ENCODE measurements at regions not wholly inside any gene's neighbourhood (a gene's known extent, or its start where the extent isn't known, plus 50 kb on each side); places are given as distances from the start of the nearest gene placed in this dataset.

DNA sequence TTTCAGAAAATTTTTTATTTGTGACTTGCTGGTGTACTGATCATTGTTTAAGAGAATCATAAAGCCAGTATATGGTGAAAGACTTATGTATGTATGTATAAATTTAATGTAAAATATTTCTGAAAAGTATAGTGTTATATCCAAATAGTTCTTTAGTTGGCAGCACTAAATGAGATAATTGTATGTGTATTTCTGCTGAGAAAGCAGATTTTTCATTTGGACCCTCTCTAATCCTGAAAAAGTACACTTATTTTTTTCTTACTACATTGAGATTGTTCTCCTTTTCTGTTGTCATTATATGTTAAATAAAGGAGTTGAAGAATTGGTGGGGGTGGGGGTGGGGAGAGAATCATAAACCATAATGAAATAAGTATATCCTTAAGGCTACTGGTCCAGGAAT, 324.9 kb upstream of the SUCLG2 start:
- DNase-seq (ENCODE audit: extremely low spot score in 2 of 2), result no peak
- intact Hi-C loops (cut with DNase I), result no loop called here
- Histone ChIP-seq H3K27ac (no peak overlapping the region), H3K36me3 (no peaks in the 10 kb centered on the region), H3K4me1 (no peaks in the 10 kb centered on the region), H3K4me3 (no peak overlapping the region), H3K27me3 (no peaks in the 10 kb centered on the region), H3K9me3 (no peaks in the 10 kb centered on the region)
- TF ChIP-seq POLR2AphosphoS5 (IDR thresholded peaks at IDR 0.05; ENCODE audit: insufficient read depth in 1 of 2, low read depth in 1 of 2) (no peak), POLR2A (IDR thresholded peaks at IDR 0.05) (no peak)
- TF ChIP-seq, protein P1, sequence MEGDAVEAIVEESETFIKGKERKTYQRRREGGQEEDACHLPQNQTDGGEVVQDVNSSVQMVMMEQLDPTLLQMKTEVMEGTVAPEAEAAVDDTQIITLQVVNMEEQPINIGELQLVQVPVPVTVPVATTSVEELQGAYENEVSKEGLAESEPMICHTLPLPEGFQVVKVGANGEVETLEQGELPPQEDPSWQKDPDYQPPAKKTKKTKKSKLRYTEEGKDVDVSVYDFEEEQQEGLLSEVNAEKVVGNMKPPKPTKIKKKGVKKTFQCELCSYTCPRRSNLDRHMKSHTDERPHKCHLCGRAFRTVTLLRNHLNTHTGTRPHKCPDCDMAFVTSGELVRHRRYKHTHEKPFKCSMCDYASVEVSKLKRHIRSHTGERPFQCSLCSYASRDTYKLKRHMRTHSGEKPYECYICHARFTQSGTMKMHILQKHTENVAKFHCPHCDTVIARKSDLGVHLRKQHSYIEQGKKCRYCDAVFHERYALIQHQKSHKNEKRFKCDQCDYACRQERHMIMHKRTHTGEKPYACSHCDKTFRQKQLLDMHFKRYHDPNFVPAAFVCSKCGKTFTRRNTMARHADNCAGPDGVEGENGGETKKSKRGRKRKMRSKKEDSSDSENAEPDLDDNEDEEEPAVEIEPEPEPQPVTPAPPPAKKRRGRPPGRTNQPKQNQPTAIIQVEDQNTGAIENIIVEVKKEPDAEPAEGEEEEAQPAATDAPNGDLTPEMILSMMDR (IDR thresholded peaks at IDR 0.05), result no peak

DNA sequence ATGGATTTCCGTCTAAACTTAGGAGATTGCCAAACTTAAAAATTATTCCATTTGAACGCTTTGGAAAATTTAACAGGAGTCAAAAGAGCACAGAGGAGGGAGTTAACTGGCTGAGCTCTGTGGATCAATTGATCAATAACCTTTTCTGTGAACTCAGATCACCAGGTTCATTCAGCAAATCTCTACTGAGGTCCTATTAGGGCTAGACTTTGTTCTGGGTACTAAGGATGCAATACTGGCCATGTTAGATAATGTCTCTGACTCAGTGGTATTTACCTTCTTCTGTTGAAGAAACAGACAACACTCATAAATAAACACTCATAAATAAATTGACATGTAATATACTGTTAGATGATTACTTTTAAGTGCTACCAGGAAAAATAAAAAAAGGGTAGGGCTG, 323.4 kb upstream of the SUCLG2 start:
- Histone ChIP-seq H3K4me1 (no peaks in the 10 kb centered on the region), H3K9me3 (no peaks in the 10 kb centered on the region), H3K36me3 (no peaks in the 10 kb centered on the region), H3K27ac (no peak overlapping the region), H3K4me3 (no peak overlapping the region), H3K27me3 (no peaks in the 10 kb centered on the region)
- intact Hi-C loops (cut with DNase I), result no loop called here
- no peak for DNase-seq (ENCODE audit: extremely low spot score in 2 of 2)
- no peak for TF ChIP-seq POLR2AphosphoS5 (IDR thresholded peaks at IDR 0.05; ENCODE audit: insufficient read depth in 1 of 2, low read depth in 1 of 2)
- TF ChIP-seq, protein P1 (IDR thresholded peaks at IDR 0.05), result no peak
- TF ChIP-seq POLR2A (IDR thresholded peaks at IDR 0.05), result no peak

DNA sequence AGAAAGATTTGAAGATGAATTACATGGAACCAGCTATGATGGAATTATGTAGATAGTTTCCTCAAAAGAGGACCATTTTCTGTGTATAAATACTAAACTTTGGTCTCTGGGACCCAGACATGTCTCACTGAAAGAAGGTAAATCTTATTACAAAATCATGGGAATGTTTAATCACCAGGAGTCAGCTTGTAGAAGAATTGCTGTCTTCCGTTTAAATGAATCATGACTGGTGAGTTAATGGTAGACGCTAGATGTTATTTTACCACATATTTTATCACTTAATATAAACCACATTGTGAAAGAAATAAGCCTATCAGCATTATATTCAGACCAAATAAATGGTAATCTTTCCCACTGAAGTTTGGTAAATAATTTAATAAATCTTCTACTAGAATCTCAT, 322.3 kb upstream of the SUCLG2 start:
- H3K36me3 ChIP-seq, result no peaks in the 10 kb centered on the region
- intact Hi-C loops (cut with DNase I), result no loop called here
- no peak for TF ChIP-seq POLR2A (IDR thresholded peaks at IDR 0.05)
- TF ChIP-seq POLR2AphosphoS5 (IDR thresholded peaks at IDR 0.05; ENCODE audit: insufficient read depth in 1 of 2, low read depth in 1 of 2), result no peak
- TF ChIP-seq, protein P1 (IDR thresholded peaks at IDR 0.05), result no peak
- no peak overlapping the region for H3K27ac ChIP-seq
- DNase-seq (ENCODE audit: extremely low spot score in 2 of 2), result no peak
- H3K4me3 ChIP-seq, result no peak overlapping the region
- H3K27me3 ChIP-seq, result no peaks in the 10 kb centered on the region
- no peaks in the 10 kb centered on the region for H3K4me1 ChIP-seq
- H3K9me3 ChIP-seq, result no peaks in the 10 kb centered on the region

DNA sequence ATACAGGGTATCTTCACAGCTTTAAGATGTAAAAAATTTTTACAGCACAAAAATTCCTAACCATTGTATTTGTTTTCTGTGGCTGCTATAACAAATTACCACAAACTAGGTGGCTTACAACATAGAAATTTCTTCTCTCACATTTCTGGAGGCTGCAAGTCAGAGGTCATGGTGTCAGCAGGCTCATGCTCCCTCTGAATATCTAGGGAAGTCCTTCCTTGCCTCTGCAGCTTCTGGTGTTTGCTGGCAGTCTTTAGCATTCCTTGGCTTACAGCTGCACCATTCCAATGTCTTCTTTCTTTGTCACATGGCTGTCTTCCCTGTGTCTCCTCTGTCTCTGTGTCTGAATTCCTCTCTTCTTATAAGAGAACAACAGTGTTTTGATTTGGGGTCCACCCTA, 310.2 kb upstream of the SUCLG2 start:
- H3K36me3 ChIP-seq, result no peaks in the 10 kb centered on the region
- H3K27ac ChIP-seq, result no peak overlapping the region
- no peaks in the 10 kb centered on the region for H3K9me3 ChIP-seq
- TF ChIP-seq POLR2AphosphoS5 (IDR thresholded peaks at IDR 0.05; ENCODE audit: insufficient read depth in 1 of 2, low read depth in 1 of 2), result no peak
- TF ChIP-seq, protein P1 (IDR thresholded peaks at IDR 0.05), result no peak
- no peak overlapping the region for H3K4me3 ChIP-seq
- intact Hi-C loops (cut with DNase I), result no loop called here
- DNase-seq (ENCODE audit: extremely low spot score in 2 of 2), result no peak
- H3K27me3 ChIP-seq, result no peaks in the 10 kb centered on the region
- H3K4me1 ChIP-seq, result no peaks in the 10 kb centered on the region

DNA sequence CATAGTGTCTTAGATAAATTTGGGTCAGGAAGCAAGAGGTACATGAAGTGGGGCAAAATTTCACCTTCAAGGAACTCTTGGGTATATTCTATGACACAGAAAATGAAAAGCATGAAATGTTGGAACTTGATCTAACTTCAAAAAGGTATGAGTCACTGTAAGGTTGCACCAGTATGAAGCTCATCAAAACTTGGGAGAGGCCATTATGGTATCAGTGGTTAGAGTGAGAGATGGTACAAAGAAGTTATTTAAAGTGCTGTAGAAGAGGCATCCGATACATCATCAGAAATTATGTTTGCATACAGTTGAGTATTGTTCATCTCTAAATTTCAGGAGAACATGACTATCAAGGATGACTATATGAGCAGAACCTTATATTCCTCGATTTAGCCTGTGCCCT, 302.9 kb upstream of the SUCLG2 start:
- Histone ChIP-seq H3K4me1 (no peaks in the 10 kb centered on the region), H3K27ac (no peak overlapping the region), H3K36me3 (no peaks in the 10 kb centered on the region), H3K4me3 (no peak overlapping the region), H3K9me3 (no peaks in the 10 kb centered on the region), H3K27me3 (no peaks in the 10 kb centered on the region)
- DNase-seq (ENCODE audit: extremely low spot score in 2 of 2), result no peak
- intact Hi-C loops (cut with DNase I), result no loop called here
- no peak for TF ChIP-seq POLR2A (IDR thresholded peaks at IDR 0.05)
- TF ChIP-seq POLR2AphosphoS5 (IDR thresholded peaks at IDR 0.05; ENCODE audit: insufficient read depth in 1 of 2, low read depth in 1 of 2), result no peak
- TF ChIP-seq, protein P1 (IDR thresholded peaks at IDR 0.05), result no peak

All from vagina (tissue), 2 donors.